ENCODE measurements at regions not wholly inside any gene's neighbourhood (a gene's known extent, or its start where the extent isn't known, plus 50 kb on each side); places are given as distances from the start of the nearest gene placed in this dataset.

GRCh38 chrX:121639781-121640180 lies 592.4 kb downstream of the GLUD2 start:
- TF ChIP-seq CTCF (IDR thresholded peaks at IDR 0.05): no peak
- no peak for TF ChIP-seq POLR2A (IDR thresholded peaks at IDR 0.05)
- no peak for TF ChIP-seq POLR2AphosphoS5 (IDR thresholded peaks at IDR 0.05)
